ENCODE measurements at regions not wholly inside any gene's neighbourhood (a gene's known extent, or its start where the extent isn't known, plus 50 kb on each side); places are given as distances from the start of the nearest gene placed in this dataset.
"Not testable (repeated sequence)": the region's sequence is repeated elsewhere in the genome, so short reads cannot be mapped to it uniquely, and the experiment has no call there.

DNA sequence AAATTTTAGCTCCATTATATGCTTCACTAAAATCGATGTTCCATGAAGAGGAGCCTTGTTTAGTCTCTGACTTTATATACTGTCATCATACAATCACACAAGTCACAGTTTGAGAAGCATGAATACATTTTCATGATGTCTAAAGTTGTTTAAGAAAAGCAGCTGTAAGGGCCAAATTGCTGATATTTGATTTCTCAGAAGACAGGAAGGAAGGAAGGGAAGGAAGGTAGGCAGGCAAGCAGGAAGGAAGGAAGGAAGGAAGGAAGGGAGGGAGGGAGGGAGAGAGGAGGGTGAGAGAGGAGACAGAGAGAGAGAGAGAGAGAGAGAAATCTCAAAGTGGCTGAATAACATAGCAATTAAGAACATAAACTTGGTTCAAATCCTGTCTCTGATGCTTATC, 153.7 kb downstream of the RTL9 start:
- no peak for DNase-seq (ENCODE audit: low read depth in 2 of 2)

DNA sequence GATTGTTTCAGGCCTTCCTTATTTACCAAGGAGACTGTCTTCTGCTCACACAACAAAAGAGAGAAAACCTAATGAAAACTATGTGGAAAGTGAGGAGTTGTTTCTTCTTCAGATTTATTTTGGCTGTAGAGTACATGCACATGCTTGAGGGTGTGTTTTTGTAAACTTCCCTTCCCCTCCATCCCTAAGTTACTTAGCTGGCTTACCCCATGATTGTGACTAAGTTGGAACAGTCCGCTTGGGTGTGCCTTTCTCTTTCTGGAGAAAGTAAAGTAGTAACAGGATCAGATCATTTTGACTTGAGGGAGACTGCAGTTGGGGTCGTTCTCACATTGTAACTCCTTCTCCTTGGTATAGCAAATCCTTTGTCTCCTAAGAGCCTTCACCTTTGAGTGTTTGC, 155.9 kb downstream of the RTL9 start:
- DNase-seq (ENCODE audit: low read depth in 2 of 2): no peak

DNA sequence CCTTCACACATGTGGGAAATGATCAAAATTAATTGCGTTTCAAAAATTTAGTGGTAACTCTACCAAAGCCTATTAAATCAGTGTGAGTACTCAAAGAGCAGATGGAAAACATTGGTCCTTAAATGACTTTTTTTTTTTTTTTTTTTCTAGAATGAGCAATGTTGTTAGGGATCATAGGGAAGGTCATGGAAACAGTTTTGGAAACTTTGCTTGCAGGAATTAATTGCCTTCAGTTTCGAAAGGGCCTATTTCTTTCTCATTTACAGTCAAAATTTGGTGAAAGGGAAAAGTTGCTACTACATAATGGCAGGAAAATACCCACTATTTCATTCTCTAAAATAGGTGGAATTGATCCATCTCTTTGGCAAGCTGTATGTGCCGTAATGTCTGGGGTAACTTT, 160.9 kb downstream of the RTL9 start:
- DNase-seq (ENCODE audit: low read depth in 2 of 2): no peak

DNA sequence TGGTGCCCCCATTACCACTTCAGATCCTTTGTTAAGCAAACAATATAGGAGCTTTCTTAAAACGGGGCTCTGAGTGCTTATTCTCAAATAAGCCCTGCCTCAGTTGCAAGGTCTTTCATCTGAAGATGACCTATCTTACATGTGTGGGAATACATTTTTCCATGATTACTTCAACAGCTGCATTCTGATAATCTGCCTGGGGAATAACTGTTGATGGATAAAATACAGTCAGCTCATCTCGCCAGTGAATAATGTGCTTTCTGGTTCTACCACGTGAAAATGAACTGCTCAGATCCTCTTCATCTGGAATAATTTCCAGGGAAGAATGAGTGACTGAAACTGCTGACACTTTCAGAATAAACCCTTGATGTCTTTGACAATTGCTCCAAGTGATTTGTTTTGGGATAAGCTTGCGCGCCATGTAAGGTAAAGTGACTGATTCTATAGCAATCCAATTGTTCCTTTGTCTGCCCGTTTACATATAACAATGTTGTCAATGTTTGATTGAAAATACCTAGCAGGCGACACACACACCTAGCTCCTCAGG, 161.3 kb downstream of the RTL9 start:
- DNase-seq (ENCODE audit: low read depth in 2 of 2): no peak

DNA sequence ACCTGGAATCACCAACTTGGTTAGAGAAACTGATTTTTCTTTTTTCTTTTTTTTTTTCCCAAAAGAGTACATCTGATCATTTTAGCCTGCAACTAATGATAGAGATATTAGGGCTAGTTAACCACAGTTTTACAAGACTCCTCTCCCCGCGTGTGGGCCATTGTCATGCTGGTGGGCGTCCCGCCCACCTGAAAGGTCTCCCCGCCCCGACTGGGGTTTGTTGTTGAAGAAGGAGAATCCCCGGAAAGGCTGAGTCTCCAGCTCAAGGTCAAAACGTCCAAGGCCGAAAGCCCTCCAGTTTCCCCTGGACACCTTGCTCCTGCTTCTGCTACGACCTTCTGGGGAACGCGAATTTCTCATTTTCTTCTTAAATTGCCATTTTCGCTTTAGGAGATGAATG, 162.0 kb downstream of the RTL9 start:
- DNase-seq (ENCODE audit: low read depth in 2 of 2): not testable (repeated sequence)

DNA sequence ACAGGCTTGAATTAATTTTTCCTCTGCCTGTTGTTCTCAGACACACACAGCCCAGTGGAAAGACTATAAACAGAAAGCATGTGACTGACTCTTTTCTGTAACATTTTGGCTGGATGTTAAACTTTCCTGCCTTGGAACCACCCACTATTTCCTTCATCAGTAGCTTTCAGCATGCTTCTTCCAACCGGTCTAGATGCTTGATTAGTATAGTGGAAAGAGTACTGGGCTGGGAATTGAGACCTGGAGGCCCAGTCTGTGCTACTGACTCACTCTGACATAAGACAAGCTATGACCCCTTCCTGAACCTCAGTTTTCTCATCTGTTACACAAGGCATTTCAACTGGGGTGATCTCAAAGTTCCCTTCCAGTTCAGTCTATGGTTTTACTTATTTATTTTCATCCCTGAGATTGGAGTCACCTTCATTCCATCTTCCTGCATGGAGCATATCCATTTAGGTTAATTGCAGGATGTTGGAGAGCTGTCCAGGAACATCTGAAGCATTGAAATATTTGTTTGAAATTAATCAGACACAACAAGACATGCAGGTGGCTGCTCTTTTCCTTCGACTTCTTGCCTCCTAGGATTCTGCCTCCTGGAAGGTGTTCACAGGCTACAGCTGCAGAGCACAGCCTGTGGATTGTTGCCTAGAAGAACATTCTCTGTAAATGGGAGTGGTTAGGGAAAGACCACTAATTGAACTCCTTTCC, 173.4 kb downstream of the RTL9 start:
- no peak for DNase-seq (ENCODE audit: low read depth in 2 of 2)

DNA sequence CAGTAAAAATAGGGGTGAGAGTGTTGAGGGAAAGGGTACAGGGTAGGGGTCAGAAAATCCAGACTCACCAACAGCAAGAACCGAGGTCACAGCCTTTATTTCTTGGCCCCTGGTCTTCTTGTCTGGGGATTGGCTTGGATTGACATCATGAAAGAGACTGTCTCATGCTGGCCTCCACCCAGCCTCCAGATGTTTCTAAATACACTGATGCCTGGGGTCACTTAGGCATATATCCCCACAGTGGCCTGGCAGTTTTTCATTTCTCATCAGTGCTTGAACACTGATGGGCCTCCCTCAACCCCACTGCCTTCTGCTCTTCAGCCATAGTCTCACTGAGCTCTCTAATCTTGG, 173.9 kb downstream of the RTL9 start:
- DNase-seq (ENCODE audit: low read depth in 2 of 2): no peak

DNA sequence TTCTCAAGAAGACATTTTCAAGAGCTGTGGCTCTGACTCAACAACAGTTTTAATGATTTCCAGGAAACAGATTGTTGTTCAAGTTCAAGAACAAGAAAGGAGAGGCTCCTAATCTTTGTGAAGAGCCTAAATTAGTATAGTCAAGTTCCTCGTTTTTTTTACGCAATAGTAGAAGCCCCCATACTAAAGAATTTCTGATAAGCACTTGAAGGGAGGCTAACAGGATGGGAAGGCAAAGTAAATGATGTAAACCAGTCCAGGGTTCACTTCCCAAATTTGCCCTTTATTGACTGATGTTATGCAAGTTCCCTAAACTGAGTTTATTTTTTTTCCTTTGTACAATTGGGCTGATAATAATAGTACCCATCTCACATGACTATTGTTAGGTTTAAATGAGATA, 178.2 kb downstream of the RTL9 start:
- DNase-seq (ENCODE audit: low read depth in 2 of 2): no peak

DNA sequence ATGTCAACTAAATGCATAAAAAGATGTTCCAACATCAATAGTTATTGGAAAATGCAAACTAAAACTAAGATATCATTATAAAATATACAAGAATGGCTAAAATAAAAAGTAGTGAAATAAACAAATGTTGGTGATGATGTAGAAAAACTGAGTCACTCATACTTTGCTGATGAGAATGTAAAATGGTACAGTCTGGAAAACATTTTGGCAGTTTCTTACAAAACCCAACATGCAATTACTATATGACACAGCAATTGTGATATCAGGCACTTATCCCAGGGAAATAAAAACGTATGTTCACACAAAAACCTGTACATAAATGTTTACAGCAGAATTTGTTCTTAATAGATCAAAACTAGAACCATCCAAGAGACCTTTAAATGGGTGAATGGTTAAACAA, 182.6 kb downstream of the RTL9 start:
- DNase-seq (ENCODE audit: low read depth in 2 of 2): no peak

DNA sequence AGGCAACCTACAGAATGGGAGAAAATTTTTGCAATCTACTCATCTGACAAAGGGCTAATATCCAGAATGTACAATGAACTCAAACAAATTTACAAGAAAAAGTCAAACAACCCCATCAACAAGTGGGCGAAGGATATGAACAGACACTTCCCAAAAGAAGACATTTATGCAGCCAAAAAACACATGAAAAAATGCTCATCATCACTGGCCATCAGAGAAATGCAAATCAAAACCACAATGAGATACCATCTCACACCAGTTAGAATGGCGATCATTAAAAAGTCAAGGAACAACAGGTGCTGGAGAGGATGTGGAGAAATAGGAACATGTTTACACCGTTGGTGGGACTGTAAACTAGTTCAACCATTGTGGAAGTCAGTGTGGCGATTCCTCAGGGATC, 192.2 kb downstream of the RTL9 start:
- DNase-seq (ENCODE audit: low read depth in 2 of 2): not testable (repeated sequence)

DNA sequence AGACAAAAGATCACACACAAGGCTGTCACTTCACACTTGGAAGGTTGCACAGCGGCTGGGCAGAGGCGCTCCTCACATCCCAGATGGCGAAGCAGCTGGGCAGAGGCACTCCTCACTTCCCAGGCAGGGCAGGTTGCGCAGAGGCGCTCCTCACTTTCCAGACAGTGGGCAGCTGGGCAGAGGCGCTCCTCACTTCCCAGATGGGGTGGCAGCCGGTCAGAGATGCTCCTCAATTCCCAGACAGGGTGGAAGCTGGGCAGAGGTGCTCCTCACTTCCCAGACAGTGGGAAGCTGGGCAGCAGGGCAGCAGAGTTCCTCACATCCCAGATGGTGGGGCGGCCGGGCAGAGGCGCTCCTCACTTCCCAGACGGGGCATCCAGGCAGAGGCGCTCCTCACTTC, 199.2 kb downstream of the RTL9 start:
- DNase-seq (ENCODE audit: low read depth in 2 of 2): no peak

DNA sequence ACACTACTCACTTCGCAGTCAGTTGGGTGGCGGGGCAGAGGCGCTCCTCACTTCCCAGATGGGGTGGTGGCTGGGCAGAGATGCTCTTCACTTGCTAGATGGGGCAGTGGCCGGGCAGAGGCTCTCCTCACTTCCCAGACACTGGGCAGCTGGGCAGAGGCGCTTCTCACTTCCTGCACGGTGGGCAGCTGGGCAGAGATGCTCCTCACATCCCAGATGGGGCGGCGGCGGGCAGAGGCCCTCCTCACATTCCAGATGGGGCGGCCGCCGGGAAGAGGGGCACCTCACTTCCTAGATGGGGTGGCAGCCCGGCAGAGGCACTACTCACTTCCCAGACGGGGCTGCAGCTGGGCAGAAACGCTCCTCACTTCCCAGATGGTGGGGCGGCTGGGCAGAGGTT, 199.8 kb downstream of the RTL9 start:
- DNase-seq (ENCODE audit: low read depth in 2 of 2): no peak

DNA sequence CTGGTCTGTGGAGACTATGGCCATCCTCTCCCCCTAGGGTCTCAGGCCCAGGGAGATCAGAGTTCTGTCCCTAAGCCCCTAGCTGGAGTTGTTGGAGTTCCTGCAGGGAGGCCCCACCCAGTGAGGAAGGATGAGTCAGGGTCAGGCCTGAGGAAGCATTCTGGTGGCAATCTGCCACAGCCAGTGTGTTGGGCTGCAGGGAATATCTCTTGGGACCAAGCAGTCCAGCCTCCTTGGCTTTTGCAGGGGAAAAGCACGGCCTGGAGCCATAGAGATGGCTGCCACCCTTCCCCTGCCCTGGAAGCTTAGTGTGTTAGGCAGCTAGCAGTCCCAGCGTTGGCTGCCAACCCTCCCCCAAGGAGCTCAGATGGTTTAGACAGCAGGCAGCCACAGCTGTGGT, 202.4 kb downstream of the RTL9 start:
- DNase-seq (ENCODE audit: low read depth in 2 of 2): no peak

DNA sequence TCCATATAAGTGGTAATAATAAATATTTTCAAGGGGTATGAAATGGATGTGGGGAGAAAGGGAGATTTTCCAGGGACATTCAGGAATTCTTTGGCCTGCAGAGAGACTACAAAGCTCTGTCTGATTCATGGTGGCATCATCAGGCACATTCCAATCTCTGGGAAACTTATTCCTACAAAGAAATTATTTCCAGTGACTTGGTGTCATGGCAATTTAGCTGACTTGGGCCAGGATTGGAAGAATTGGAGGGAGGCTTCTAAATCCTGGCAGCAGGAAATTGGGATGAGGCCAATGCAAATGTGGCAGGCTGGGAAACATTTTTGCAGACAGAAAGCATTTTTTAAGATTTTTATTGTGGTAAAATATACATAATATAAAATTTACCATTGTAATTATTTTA, 204.6 kb downstream of the RTL9 start:
- no peak for DNase-seq (ENCODE audit: low read depth in 2 of 2)

DNA sequence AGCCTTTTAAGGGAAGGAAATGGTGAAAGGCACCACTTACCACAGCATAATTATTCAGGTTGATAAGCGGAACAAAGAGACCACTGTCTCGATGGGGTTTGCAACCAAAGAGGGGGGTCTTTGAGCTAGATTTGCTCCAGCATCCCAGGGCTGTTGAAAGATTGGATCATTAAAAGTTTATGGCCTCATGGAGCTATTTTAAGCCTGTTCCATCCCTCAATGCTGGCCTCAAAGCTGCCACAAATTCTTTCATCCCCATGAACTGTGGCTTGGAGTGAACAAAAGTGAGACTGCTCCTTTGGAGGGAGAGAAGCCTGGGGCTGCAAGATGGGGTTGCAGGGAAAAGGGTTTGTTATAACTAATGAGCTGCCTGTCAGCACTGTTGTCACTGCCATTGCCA, 209.8 kb downstream of the RTL9 start:
- no peak for DNase-seq (ENCODE audit: low read depth in 2 of 2)

DNA sequence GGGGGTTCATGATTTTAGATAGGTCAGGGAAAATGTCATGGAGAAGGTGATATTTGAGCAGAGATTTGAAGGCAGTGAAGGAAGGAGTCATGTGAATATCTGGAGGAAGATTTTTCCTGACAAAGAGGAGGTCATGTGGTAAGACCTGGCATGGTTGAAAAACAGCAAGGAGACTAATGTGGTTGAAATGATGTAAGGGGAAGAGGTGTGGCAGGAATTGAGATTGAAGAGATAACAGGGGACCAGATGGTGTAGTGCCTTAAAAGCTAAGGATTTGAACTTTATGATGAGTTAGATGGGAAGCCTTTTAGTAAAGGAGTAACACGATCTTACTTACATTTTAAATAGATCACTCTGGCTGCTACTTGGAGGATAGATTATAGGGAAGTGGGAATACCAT, 210.9 kb downstream of the RTL9 start:
- DNase-seq (ENCODE audit: low read depth in 2 of 2): no peak

DNA sequence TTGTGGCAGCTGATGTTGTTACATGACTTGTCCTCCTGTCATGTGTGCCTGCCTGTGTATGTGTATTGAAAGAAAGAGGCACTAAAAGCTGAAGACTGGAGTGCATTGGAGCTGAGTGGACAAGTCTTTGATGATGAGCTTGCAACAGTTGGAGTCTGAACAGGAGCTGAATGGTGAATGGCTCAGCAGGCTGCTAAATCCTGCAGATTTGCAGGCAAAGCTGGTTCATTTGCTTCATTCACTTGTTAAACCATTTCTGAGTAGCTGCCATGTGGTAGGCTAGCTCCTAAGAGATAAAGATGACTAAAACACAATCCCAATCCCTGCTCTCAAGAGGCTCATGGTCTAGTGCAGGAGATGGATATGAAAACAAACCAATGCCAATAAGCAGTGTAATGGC, 217.3 kb downstream of the CHRDL1 start:
- no peak for DNase-seq (ENCODE audit: low read depth in 2 of 2)

DNA sequence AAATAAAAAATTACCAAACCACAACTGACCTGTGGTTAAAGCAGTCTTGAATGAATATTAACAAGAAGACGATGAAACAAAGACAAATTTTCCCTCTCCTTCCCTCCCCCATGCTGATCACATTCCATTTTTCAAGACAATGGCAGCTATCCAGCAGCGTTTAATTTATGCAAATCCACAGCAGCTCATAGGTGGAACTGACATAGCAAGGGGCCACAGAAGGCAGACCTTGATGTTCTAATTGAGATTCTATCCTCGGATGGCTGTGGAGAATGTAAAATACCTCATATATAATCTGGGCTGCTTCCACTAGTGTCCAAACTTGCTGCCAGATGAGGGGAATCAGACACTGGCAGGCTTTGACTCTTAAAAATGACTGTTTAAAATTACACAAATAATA, 211.5 kb downstream of the CHRDL1 start:
- no peak for DNase-seq (ENCODE audit: low read depth in 2 of 2)

DNA sequence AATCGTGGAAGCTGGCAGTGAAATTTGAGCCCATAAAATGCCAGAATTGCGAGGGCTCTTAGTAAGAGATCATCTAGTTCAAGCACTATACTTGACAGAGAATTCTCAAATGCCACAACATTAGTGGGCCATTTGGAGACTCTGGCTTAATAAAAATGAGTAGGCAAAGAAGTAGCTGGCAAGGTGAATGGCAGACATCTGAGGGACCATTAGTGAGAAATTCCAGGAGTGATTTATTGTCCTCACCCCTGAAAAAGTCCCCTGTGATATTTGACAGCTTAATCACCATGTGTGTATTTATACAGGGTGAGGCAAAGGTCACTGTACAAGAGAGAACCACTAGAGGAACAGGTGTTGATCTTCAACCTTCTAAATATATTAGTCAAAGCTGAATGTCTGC, 207.5 kb downstream of the CHRDL1 start:
- no peak for DNase-seq (ENCODE audit: low read depth in 2 of 2)

DNA sequence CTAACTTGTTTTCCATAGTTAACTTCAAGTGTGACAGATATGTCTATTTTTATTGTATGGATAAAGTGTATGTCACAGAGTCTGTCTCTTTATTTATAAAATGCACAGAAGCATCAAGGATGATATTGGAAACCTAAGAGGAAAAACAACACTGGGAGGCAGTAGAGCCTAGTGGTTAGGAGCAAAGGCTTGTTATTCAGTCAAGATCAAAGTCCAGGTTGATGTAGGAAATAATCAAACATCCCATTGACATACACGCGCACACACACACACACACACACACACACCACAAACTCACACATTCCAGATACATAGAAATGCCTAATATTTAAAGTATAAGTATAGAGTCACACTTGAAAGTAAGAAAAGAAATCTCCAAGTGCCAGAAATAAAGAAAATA, 206.8 kb downstream of the CHRDL1 start:
- DNase-seq (ENCODE audit: low read depth in 2 of 2): no peak

DNA sequence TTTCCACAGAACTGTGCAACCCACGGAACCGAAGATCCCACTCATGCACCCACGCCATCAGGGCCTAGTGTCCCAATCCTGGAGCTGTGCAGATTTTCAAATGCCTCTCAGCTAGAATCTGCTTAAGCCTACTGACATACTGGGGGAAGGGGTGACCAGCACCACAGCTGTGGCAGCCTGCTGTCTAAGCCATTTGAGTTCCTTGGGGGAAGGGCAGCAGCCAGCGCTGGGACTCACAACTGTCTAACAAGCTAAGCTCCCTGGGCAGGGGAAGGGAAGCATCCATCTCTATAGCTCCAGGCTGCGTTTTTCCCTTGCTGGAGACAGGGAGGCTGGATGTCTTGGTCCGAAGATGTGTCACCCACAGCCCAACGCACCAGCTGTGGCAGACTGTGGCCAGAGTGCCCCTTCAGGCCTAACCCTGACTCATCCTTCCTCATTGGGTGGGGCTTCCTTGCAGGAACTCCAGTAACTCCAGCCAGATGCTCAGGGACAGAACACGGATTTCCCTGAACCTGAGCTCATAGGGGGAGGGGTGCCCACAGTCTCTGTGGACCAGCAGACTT, 194.8 kb downstream of the CHRDL1 start:
- no peak for DNase-seq (ENCODE audit: low read depth in 2 of 2)

DNA sequence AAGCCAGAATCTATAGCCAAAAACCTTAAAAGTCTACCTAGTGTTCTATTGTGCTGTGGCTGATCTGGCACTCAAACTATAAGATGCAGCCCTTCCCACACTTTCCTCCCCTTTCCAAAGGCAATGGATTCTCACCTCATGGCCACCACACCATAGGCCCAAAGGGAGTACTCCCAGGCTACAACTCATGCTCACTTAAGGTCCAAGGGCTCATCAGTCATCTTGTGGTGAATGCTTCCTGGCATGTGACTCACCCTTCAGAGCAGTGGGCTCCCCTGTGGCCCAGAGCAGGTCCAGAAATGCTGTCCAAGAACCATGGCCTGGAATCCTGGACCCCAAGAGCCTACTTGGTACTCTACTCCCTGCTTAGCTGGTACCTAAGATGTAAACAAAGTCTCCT, 181.0 kb downstream of the CHRDL1 start:
- no peak for DNase-seq (ENCODE audit: low read depth in 2 of 2)
